Esophagus squamous epithelium (tissue), 5 donors: ENCODE measurements at regions not wholly inside any gene's neighbourhood (a gene's known extent, or its start where the extent isn't known, plus 50 kb on each side); places are given as distances from the start of the nearest gene placed in this dataset.

Source experiments
- DNase-seq: peaks from one replicate; lab custom pipeline; 2025; lab: John Stamatoyannopoulos, UW
- H3K27ac ChIP-seq, 4 donors: fragments of 200-600 bp; sonication (generic); one replicate each; pipeline ENCODE4 v1.5.1; 2016 to 2019; ENCODE audit warnings: mild to moderate bottlenecking in 1 of 4
- H3K27me3 ChIP-seq, 4 donors: fragments of 200-600 bp; sonication (generic); 1 replicate in 3 of 4; 2 replicates in 1 of 4; pipeline versions ENCODE4 v1.5.1 to v1.6.0; 2017 to 2021; ENCODE audit warnings: antibody characterized with exemption in 1 of 4
- H3K36me3 ChIP-seq, 3 donors: fragments of 200-600 bp; sonication (generic); one replicate each; pipeline ENCODE4 v1.5.1; 2016 to 2019
- H3K4me1 ChIP-seq, 3 donors: fragments of 200-600 bp; sonication (generic); one replicate each; pipeline ENCODE4 v1.5.1; 2017 to 2019
- H3K4me3 ChIP-seq, 4 donors: fragments of 200-600 bp; sonication (generic); 1 replicate in 3 of 4; 2 replicates in 1 of 4; pipeline ENCODE4 v1.5.1; 2016 to 2019; ENCODE audit warnings: mild to moderate bottlenecking in 2 of 4, moderate library complexity in 1 of 4
- H3K9me3 ChIP-seq, 3 donors: fragments of 200-600 bp; sonication (generic); one replicate each; pipeline ENCODE4 v1.5.1; 2016 to 2019
- POLR2A ChIP-seq, 4 donors: fragments of 450-650 bp; IDR thresholded peaks; one replicate each; pipeline ENCODE4 v1.6.1; 2017; ENCODE audit warnings: antibody characterized with exemption in 4 of 4, mild to moderate bottlenecking in 4 of 4, moderate library complexity in 3 of 4
- WGBS, 2 donors: methylation state at CpG; one replicate each; pipeline ENCODE4 v1.1.5; 2018; 5-methylcytosine and 5-hydroxymethylcytosine counted together
- intact Hi-C: fragments of 100-400 bp; cut with DNase I; formaldehyde crosslinking; loops from one replicate; pipeline ENCODE4 v1.15.0; 2022
- TF ChIP-seq, protein P1 (sequence below), 6 experiments: fragments of 450-650 bp in 4 of 6; fragments of 200-600 bp in 2 of 6; sonication (generic) in 2 of 6; IDR thresholded peaks; one replicate each; pipeline ENCODE4 v1.5.1; 2016 to 2019; ENCODE audit warnings: antibody characterized with exemption in 6 of 6, mild to moderate bottlenecking in 4 of 6, moderate library complexity in 4 of 6
- donor health status: DM: yes; HTN: yes; CAD: no.

GRCh38 chr13:78028960-78029359 lies 110.3 kb upstream of the EDNRB start:
- H3K36me3 ChIP-seq = no peaks in the 10 kb centered on the region
- DNase-seq = no peak
- no peak overlapping the region for H3K27ac ChIP-seq
- intact Hi-C loops = no loop called here
- no peaks in the 10 kb centered on the region for H3K27me3 ChIP-seq
- H3K4me1 ChIP-seq = no peaks in the 10 kb centered on the region
- H3K4me3 ChIP-seq = no peak overlapping the region
- no peaks in the 10 kb centered on the region for H3K9me3 ChIP-seq
- TF ChIP-seq, protein P1, sequence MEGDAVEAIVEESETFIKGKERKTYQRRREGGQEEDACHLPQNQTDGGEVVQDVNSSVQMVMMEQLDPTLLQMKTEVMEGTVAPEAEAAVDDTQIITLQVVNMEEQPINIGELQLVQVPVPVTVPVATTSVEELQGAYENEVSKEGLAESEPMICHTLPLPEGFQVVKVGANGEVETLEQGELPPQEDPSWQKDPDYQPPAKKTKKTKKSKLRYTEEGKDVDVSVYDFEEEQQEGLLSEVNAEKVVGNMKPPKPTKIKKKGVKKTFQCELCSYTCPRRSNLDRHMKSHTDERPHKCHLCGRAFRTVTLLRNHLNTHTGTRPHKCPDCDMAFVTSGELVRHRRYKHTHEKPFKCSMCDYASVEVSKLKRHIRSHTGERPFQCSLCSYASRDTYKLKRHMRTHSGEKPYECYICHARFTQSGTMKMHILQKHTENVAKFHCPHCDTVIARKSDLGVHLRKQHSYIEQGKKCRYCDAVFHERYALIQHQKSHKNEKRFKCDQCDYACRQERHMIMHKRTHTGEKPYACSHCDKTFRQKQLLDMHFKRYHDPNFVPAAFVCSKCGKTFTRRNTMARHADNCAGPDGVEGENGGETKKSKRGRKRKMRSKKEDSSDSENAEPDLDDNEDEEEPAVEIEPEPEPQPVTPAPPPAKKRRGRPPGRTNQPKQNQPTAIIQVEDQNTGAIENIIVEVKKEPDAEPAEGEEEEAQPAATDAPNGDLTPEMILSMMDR (IDR thresholded peaks at IDR 0.05) = no peak
- no peak for TF ChIP-seq POLR2A (IDR thresholded peaks at IDR 0.05)
- WGBS, 2 donors = 71% methylated on average over 1 of the region's 1 CpG; no CpG with 5 or more reads in 1 of the 2 donors

- no peak for DNase-seq
These were observed 106.4 kb upstream of the EDNRB start for GRCh38 chr13:78024996-78025395.

GRCh38 chr13:78022164-78022877 lies 103.7 kb upstream of the EDNRB start:
- TF ChIP-seq POLR2A (IDR thresholded peaks at IDR 0.05) = no peak
- TF ChIP-seq, protein P1 (IDR thresholded peaks at IDR 0.05) = no peak
- Histone ChIP-seq H3K27me3 (no peaks in the 10 kb centered on the region), H3K9me3 (no peaks in the 10 kb centered on the region), H3K4me1 (no peaks in the 10 kb centered on the region), H3K27ac (no peak overlapping the region), H3K36me3 (no peaks in the 10 kb centered on the region), H3K4me3 (no peak overlapping the region)
- WGBS, 2 donors = 53 to 61% methylated on average over 2 of the region's 2 CpGs
- intact Hi-C loops = no loop called here
- no peak for DNase-seq

More at GRCh38 chr13:78024996-78025395, 106.4 kb upstream of the EDNRB start:
- intact Hi-C loops = no loop called here
- no peaks in the 10 kb centered on the region for H3K36me3 ChIP-seq
- H3K27me3 ChIP-seq = no peaks in the 10 kb centered on the region
- TF ChIP-seq POLR2A (IDR thresholded peaks at IDR 0.05) = no peak
- TF ChIP-seq, protein P1 (IDR thresholded peaks at IDR 0.05) = no peak
- H3K4me3 ChIP-seq = no peak overlapping the region
- H3K9me3 ChIP-seq = no peaks in the 10 kb centered on the region
- no peaks in the 10 kb centered on the region for H3K4me1 ChIP-seq
- H3K27ac ChIP-seq = no peak overlapping the region

DNA sequence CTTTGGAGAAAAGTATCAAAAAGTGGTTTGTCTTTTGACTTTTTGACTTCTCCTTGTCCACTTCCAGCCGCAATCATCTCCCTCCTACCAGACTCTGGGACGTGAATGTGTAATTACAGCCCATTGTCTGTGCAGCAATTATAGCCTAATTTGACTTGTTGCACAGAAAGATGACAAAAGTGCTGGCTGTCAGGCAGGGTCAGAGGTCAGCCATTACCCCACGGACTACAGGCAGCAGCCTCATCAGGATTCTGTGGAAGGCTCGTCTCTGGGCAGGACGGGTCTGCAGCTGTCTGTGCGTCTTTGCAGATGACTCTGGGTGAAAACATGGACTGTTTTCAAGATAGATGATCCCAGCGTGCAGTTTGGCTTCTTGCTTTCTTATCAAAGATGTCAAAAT lies 102.2 kb upstream of the EDNRB start:
- Histone ChIP-seq H3K4me3 (no peak overlapping the region), H3K36me3 (no peaks in the 10 kb centered on the region), H3K27ac (no peak overlapping the region), H3K27me3 (no peaks in the 10 kb centered on the region), H3K4me1 (no peaks in the 10 kb centered on the region), H3K9me3 (no peaks in the 10 kb centered on the region)
- TF ChIP-seq POLR2A (IDR thresholded peaks at IDR 0.05) = no peak
- TF ChIP-seq, protein P1 (IDR thresholded peaks at IDR 0.05) = no peak
- DNase-seq = no peak
- WGBS, 2 donors = 48 to 70% methylated on average over 6 to 7 of the region's 7 CpGs
- intact Hi-C loops = no loop called here

GRCh38 chr13:78015782-78016181 lies 97.2 kb upstream of the EDNRB start:
- no peaks in the 10 kb centered on the region for H3K9me3 ChIP-seq
- H3K27ac ChIP-seq = no peak overlapping the region
- WGBS, 2 donors = 87 to 96% methylated on average over 3 of the region's 3 CpGs
- no peaks in the 10 kb centered on the region for H3K27me3 ChIP-seq
- H3K4me3 ChIP-seq = no peak overlapping the region
- no peak for DNase-seq
- H3K4me1 ChIP-seq = no peaks in the 10 kb centered on the region
- H3K36me3 ChIP-seq = no peaks in the 10 kb centered on the region
- intact Hi-C loops = no loop called here
- no peak for TF ChIP-seq POLR2A (IDR thresholded peaks at IDR 0.05)
- TF ChIP-seq, protein P1 (IDR thresholded peaks at IDR 0.05) = no peak
